Astrocyte of the cerebellum (primary cell): ENCODE measurements at regions not wholly inside any gene's neighbourhood (a gene's known extent, or its start where the extent isn't known, plus 50 kb on each side); places are given as distances from the start of the nearest gene placed in this dataset.
"Not testable (repeated sequence)": the region's sequence is repeated elsewhere in the genome, so short reads cannot be mapped to it uniquely, and the experiment has no call there.

ENCODE experiments used
- DNase-seq: peaks from one replicate; pipeline ENCODE4 v3.0.0-alpha.2; 2011; ENCODE audit warnings: low read depth
- H3K4me3 ChIP-seq: 2 replicates; pipeline ENCODE4 v1.5.1; 2011; ENCODE audit warnings: mild to moderate bottlenecking, low read depth, low read length, moderate library complexity
- CTCF ChIP-seq: IDR thresholded peaks from 2 replicates; pipeline ENCODE4 v1.5.1; 2012; ENCODE audit warnings: low read length, low read depth, moderate library complexity, mild to moderate bottlenecking; ENCODE audit errors: missing control alignments
- in situ Hi-C: cut with HindIII; loops from 2 replicates; pipeline ENCODE4 v1.10.0; 2017; ENCODE audit warnings: low sequenced_read_pairs

- no peak for DNase-seq
- no peak overlapping the region for H3K4me3 ChIP-seq
- in situ Hi-C loops = no loop called here
- no peak for TF ChIP-seq CTCF
Observed at GRCh38 chr22:25327018-25327755, 107.7 kb downstream of the CRYBB2 start.

GRCh38 chr22:25331050-25331449 is 111.6 kb downstream of the CRYBB2 start:
- DNase-seq = no peak
- in situ Hi-C loops = no loop called here
- no peak overlapping the region for H3K4me3 ChIP-seq
- no peak for TF ChIP-seq CTCF

GRCh38 chr22:25331911-25332310 is 112.5 kb downstream of the CRYBB2 start:
- DNase-seq, in situ Hi-C loops, H3K4me3 ChIP-seq: not testable (repeated sequence)

- H3K4me3 ChIP-seq = no peak overlapping the region
- TF ChIP-seq CTCF = no peak
- in situ Hi-C loops = no loop called here
- DNase-seq = no peak
Observed at GRCh38 chr22:25332386-25332785, 112.9 kb downstream of the CRYBB2 start.

- H3K4me3 ChIP-seq = no peak overlapping the region
- peak; percentile 19 for TF ChIP-seq CTCF
- DNase-seq = no peak
- in situ Hi-C loops = no loop called here
Observed at GRCh38 chr22:25334162-25334490, 114.7 kb downstream of the CRYBB2 start.

- in situ Hi-C loops, DNase-seq, H3K4me3 ChIP-seq: not testable (repeated sequence)
Observed at GRCh38 chr22:25334631-25335030, 115.2 kb downstream of the CRYBB2 start.

- DNase-seq, in situ Hi-C loops: not testable (repeated sequence)
Observed at GRCh38 chr22:25335276-25335675, 115.8 kb downstream of the CRYBB2 start.

GRCh38 chr22:25340536-25340935 is 121.1 kb downstream of the CRYBB2 start:
- H3K4me3 ChIP-seq, DNase-seq, in situ Hi-C loops: not testable (repeated sequence)

More at GRCh38 chr22:25335276-25335675, 115.8 kb downstream of the CRYBB2 start:
- H3K4me3 ChIP-seq = not testable (repeated sequence)

- DNase-seq, in situ Hi-C loops: not testable (repeated sequence)
Observed at GRCh38 chr22:25344366-25344765, 124.9 kb downstream of the CRYBB2 start.

More at GRCh38 chr22:25344366-25344765, 124.9 kb downstream of the CRYBB2 start:
- not testable (repeated sequence) for H3K4me3 ChIP-seq
